ENCODE measurements at regions not wholly inside any gene's neighbourhood (a gene's known extent, or its start where the extent isn't known, plus 50 kb on each side); places are given as distances from the start of the nearest gene placed in this dataset.
A peak's percentile ranks its signal among the peaks of the same experiment; 100 is the strongest.

DNA sequence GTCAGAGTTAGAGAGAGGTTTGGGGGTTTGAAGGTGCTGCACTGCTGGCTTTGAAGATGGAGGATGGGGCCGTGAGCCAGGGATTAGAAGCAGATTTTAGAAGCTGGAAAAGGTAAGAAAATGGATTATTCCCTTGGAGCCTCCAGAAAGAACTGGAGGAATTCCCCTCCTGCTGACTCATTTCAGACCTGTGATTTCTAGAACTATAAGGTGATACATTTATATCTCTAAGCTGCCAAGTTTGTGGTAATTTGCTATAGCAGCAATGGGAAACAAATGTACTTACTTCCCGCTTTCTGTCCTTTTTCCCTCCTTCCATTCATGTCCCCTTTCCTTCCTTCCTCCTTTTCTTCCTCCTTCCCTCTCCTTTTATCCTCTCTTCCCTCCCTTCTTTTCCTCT is 78.5 kb upstream of the PCDH8 start:
- Histone ChIP-seq H3K36me3 (no peaks in the 10 kb centered on the region), H3K9me3 (no peaks in the 10 kb centered on the region), H3K4me3 (no peak overlapping the region), H3K27me3 (no peaks in the 10 kb centered on the region), H3K4me1 (no peaks in the 10 kb centered on the region), H3K27ac (no peak overlapping the region)
- TF ChIP-seq, protein P1, sequence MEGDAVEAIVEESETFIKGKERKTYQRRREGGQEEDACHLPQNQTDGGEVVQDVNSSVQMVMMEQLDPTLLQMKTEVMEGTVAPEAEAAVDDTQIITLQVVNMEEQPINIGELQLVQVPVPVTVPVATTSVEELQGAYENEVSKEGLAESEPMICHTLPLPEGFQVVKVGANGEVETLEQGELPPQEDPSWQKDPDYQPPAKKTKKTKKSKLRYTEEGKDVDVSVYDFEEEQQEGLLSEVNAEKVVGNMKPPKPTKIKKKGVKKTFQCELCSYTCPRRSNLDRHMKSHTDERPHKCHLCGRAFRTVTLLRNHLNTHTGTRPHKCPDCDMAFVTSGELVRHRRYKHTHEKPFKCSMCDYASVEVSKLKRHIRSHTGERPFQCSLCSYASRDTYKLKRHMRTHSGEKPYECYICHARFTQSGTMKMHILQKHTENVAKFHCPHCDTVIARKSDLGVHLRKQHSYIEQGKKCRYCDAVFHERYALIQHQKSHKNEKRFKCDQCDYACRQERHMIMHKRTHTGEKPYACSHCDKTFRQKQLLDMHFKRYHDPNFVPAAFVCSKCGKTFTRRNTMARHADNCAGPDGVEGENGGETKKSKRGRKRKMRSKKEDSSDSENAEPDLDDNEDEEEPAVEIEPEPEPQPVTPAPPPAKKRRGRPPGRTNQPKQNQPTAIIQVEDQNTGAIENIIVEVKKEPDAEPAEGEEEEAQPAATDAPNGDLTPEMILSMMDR (IDR thresholded peaks at IDR 0.05 in 4 of 5, conservative IDR thresholded peaks at IDR 0.05 in 1 of 5), result no peak
- TF ChIP-seq POLR2A (IDR thresholded peaks at IDR 0.05), result no peak
- DNase-seq, result no peak
- no peak for ATAC-seq
- in situ Hi-C loops (cut with MboI; ENCODE audit: low sequenced_read_pairs in 4 of 4) (no loop called here), intact Hi-C loops (cut with DNase I; ENCODE audit: low total_unique reads) (no loop called here)

DNA sequence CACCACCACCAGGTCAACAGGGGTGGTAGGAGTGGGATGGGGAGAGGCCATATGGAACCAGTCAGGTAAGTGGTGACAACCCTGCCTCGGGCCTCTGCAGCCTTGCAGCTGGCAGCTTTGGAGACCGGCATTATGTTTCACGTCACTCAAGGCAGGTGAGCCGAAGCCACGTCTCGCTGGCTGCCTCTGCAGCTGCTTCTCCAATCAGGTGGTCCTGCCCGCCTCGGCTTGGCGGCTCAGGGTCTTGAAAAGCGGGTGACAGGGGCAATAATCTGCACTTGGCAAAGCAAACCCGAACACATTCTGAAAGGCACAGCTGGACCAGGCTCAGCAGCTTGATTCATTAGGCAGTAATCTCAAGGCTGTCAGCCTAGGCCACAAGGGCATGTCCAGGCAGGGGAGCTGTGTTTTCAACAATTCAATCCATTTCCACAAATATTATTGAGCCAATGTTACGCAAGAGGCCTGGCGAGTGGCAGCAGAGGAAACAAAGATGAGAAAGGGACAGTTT is 77.4 kb upstream of the PCDH8 start:
- DNase-seq (peak in 1 of 2 donors; percentile 31), ATAC-seq (peak in 1 of 2 donors; percentile 41)
- Histone ChIP-seq H3K27me3 (no peaks in the 10 kb centered on the region), H3K9me3 (no peaks in the 10 kb centered on the region), H3K4me3 (no peak overlapping the region), H3K4me1 (no peaks in the 10 kb centered on the region), H3K27ac (no peak overlapping the region), H3K36me3 (no peaks in the 10 kb centered on the region)
- intact Hi-C loops (cut with DNase I; ENCODE audit: low total_unique reads) (no loop called here), in situ Hi-C loops (cut with MboI; ENCODE audit: low sequenced_read_pairs in 4 of 4) (no loop called here)
- TF ChIP-seq POLR2A (IDR thresholded peaks at IDR 0.05), result no peak
- TF ChIP-seq, protein P1 (IDR thresholded peaks at IDR 0.05 in 4 of 5, conservative IDR thresholded peaks at IDR 0.05 in 1 of 5), result no peak

DNA sequence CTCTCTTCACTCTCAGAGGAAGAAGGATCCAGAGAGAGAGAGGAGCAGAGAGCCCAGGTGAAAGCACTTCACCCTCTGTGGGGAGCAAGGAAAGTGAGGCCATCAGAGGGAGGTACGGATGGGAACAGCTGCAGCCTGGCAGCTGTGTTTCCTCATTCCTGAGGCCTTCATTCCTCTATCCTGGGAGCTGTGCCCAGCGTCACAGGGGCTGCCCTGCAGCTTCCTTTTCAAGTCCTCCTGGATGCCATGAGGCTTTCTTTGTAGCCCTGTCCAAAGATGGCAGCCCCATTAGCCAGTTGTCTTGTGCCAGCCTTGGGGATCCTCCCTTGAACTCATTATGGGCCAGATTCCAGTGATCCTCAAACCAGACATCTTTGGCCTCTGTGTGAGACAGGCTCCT is 76.8 kb upstream of the PCDH8 start:
- peak in 1 of 2 donors; percentile 30 for DNase-seq
- in situ Hi-C loops (cut with MboI; ENCODE audit: low sequenced_read_pairs in 4 of 4) (no loop called here), intact Hi-C loops (cut with DNase I; ENCODE audit: low total_unique reads) (no loop called here)
- H3K4me1 ChIP-seq, result no peaks in the 10 kb centered on the region
- no peak for TF ChIP-seq POLR2A (IDR thresholded peaks at IDR 0.05)
- TF ChIP-seq, protein P1 (IDR thresholded peaks at IDR 0.05 in 4 of 5, conservative IDR thresholded peaks at IDR 0.05 in 1 of 5), result no peak
- peak in 1 of 2 donors; percentile 41 for ATAC-seq
- no peak overlapping the region for H3K27ac ChIP-seq
- H3K27me3 ChIP-seq, result no peaks in the 10 kb centered on the region
- no peaks in the 10 kb centered on the region for H3K36me3 ChIP-seq
- H3K4me3 ChIP-seq, result no peak overlapping the region
- H3K9me3 ChIP-seq, result no peaks in the 10 kb centered on the region

DNA sequence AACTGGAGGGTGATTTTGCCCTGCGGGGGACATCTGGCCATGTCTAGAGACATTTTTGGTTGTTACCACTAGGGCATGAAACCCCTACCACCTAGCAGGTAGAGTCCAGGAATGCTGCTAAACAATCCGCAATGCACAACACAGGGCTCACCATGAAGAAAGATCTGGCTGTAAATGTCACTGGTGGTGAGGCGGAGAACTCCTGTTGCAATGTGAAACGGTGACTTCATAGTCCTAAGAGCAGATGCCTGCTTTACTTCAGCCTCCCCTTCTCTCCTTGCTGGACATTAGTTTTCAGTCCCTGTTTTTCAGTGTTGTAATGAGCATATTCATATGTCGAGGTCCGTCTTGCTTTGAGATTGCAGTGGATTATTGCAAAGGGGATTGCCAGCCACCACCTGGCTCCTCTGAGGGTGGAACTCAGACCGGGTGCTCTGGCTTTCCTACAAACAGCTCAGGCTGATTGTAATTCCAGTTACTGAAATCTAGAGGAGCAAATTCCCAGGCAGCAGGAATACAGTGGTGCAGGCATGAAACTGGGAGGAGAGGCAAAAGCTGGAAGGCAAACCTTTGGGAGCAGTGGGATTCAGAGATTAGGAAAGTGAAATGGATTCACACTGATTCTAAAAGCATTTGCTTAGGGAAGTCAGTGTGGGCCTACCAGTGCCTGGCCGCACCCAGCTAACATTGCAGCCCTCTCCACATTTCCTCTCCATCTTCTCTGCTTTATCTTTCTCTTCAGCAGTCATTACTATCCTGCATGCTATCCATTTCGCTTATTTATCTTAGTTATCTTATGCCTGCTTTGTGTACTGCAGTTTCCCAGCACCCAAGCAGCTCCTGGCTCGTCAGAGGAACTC is 76.1 kb upstream of the PCDH8 start:
- H3K4me3 ChIP-seq, result no peak overlapping the region
- no peaks in the 10 kb centered on the region for H3K4me1 ChIP-seq
- TF ChIP-seq, protein P1 (IDR thresholded peaks at IDR 0.05 in 4 of 5, conservative IDR thresholded peaks at IDR 0.05 in 1 of 5), result no peak
- no peak for TF ChIP-seq POLR2A (IDR thresholded peaks at IDR 0.05)
- in situ Hi-C loops (cut with MboI; ENCODE audit: low sequenced_read_pairs in 4 of 4), result no loop called here
- ATAC-seq, result no peak
- no peaks in the 10 kb centered on the region for H3K36me3 ChIP-seq
- no peaks in the 10 kb centered on the region for H3K9me3 ChIP-seq
- H3K27me3 ChIP-seq, result no peaks in the 10 kb centered on the region
- no peak overlapping the region for H3K27ac ChIP-seq
- no peak for DNase-seq
- intact Hi-C loops (cut with DNase I; ENCODE audit: low total_unique reads), result no loop called here
